ENCODE measurements at regions not wholly inside any gene's neighbourhood (a gene's known extent, or its start where the extent isn't known, plus 50 kb on each side); places are given as distances from the start of the nearest gene placed in this dataset.
A peak's percentile ranks its signal among the peaks of the same experiment; 100 is the strongest.

DNA sequence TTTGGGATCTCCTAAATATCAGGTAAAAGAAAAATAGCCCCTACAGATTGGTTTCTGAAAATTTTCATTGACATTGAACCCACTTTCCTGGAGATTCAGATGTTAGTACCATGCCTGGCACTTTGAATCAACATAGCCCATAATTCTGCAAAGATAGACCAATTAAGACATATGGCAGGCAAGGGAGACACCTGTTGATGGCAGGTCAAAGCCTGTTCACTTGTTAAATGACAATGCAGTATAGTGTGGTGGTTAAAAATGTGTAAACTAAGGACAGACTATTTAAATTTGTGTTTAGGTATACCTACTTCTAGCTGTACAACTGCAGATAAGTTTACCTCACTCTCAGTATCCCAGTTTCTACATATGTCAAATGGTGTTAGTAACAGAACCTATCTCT lies 178.1 kb upstream of the MMADHC start:
- POLR2A ChIA-PET (ENCODE audit: unreplicated experiment): no interaction called here
- no peaks in the 10 kb centered on the region for H3F3A ChIP-seq (ENCODE audit: insufficient read depth, low read depth)
- no peaks in the 10 kb centered on the region for H3K9me3 ChIP-seq (ENCODE audit: insufficient read depth, low read depth)
- H2AFZ ChIP-seq: no peak overlapping the region
- no peaks in the 10 kb centered on the region for H3K79me2 ChIP-seq (ENCODE audit: low read depth)
- no peak overlapping the region for H3K4me2 ChIP-seq
- no peaks in the 10 kb centered on the region for H3K9me2 ChIP-seq (ENCODE audit: insufficient read depth)
- no peaks in the 10 kb centered on the region for H4K20me1 ChIP-seq (ENCODE audit: insufficient read depth)
- TF ChIP-seq, protein P1, sequence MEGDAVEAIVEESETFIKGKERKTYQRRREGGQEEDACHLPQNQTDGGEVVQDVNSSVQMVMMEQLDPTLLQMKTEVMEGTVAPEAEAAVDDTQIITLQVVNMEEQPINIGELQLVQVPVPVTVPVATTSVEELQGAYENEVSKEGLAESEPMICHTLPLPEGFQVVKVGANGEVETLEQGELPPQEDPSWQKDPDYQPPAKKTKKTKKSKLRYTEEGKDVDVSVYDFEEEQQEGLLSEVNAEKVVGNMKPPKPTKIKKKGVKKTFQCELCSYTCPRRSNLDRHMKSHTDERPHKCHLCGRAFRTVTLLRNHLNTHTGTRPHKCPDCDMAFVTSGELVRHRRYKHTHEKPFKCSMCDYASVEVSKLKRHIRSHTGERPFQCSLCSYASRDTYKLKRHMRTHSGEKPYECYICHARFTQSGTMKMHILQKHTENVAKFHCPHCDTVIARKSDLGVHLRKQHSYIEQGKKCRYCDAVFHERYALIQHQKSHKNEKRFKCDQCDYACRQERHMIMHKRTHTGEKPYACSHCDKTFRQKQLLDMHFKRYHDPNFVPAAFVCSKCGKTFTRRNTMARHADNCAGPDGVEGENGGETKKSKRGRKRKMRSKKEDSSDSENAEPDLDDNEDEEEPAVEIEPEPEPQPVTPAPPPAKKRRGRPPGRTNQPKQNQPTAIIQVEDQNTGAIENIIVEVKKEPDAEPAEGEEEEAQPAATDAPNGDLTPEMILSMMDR (conservative IDR thresholded peaks at IDR 0.05): no peak
- TF ChIP-seq EZH2 (IDR thresholded peaks at IDR 0.05; ENCODE audit: low read depth): no peak
- H3K27me3 ChIP-seq (ENCODE audit: insufficient read depth, low read depth): no peaks in the 10 kb centered on the region
- CTCF ChIA-PET: no interaction called here
- no peak overlapping the region for H3K4me3 ChIP-seq
- intact Hi-C loops (cut with micrococcal nuclease; ENCODE audit: unreplicated experiment): no loop called here
- no peak overlapping the region for H3K27ac ChIP-seq
- BruUV-seq (replicated peaks): no TSS peak
- H3K36me3 ChIP-seq (ENCODE audit: low read depth): no peaks in the 10 kb centered on the region
- DNase-seq: no peak
- H3K4me1 ChIP-seq (replicated peaks; ENCODE audit: insufficient read depth): peaks cover 15% of the 10 kb centered on the region; the same call in 1 of the 2 replicates

DNA sequence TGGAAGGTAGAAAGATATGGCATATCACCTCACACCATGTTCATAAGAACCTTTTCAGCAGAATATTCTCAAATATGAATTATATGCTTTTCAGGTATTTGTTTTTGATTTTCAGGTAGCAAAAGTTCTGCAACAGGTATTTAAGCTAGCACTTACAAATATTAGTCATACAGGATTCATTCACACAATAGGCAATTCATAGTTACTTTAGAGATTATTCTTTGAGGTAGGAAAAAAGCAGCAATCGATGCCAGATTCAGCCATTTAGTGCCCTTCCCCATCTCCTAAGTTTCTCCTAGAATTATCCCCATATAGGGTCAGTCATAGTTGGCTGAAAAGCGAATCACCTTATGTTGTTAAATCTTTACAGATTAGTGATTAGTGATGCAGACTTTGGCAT lies 177.4 kb upstream of the MMADHC start:
- peak in 1 of 2 experiments; percentile 36 for DNase-seq
- H3K9me3 ChIP-seq (ENCODE audit: insufficient read depth, low read depth): no peaks in the 10 kb centered on the region
- BruUV-seq (replicated peaks): no TSS peak
- CTCF ChIA-PET: no interaction called here
- H3K4me1 ChIP-seq (replicated peaks; ENCODE audit: insufficient read depth): peaks cover 15% of the 10 kb centered on the region; the same call in 1 of the 2 replicates
- no peaks in the 10 kb centered on the region for H4K20me1 ChIP-seq (ENCODE audit: insufficient read depth)
- H2AFZ ChIP-seq: no peak overlapping the region
- no peak overlapping the region for H3K27ac ChIP-seq
- no peaks in the 10 kb centered on the region for H3K9me2 ChIP-seq (ENCODE audit: insufficient read depth)
- no peak overlapping the region for H3K4me2 ChIP-seq
- intact Hi-C loops (cut with micrococcal nuclease; ENCODE audit: unreplicated experiment): no loop called here
- H3K4me3 ChIP-seq: no peak overlapping the region
- H3K36me3 ChIP-seq (ENCODE audit: low read depth): no peaks in the 10 kb centered on the region
- no peaks in the 10 kb centered on the region for H3F3A ChIP-seq (ENCODE audit: insufficient read depth, low read depth)
- no peaks in the 10 kb centered on the region for H3K27me3 ChIP-seq (ENCODE audit: insufficient read depth, low read depth)
- POLR2A ChIA-PET (ENCODE audit: unreplicated experiment): interaction anchor here (0.6 kb wide), 1 partner anchor 224 kb away, joined by 5 read pairs; no protein-coding TSS in a partner anchor
- TF ChIP-seq, protein P1 (conservative IDR thresholded peaks at IDR 0.05): no peak
- TF ChIP-seq EZH2 (IDR thresholded peaks at IDR 0.05; ENCODE audit: low read depth): no peak
- no peaks in the 10 kb centered on the region for H3K79me2 ChIP-seq (ENCODE audit: low read depth)

DNA sequence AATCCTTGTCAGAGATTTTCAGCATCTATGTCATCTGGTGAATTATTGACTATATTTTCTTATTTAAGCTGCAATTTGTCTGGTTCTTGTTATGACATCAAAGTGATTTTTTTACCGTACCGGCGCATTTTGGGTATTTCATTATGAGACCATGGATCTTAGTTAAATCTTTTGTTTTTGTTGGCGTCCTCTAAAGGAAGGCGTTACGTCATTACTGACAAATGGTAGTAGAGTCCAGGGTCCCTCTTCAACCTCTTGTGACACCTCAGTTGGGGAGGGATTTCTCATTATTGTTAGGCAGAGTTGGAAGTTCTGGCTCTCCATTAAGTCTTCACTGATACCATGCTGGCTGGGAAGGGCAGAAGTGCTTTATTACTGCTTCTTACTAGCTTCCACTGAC lies 175.8 kb upstream of the MMADHC start:
- DNase-seq: no peak
- no TSS peak for BruUV-seq (replicated peaks)
- CTCF ChIA-PET: no interaction called here
- POLR2A ChIA-PET (ENCODE audit: unreplicated experiment): no interaction called here
- no peaks in the 10 kb centered on the region for H3K36me3 ChIP-seq (ENCODE audit: low read depth)
- no peak overlapping the region for H3K4me2 ChIP-seq
- H3F3A ChIP-seq (ENCODE audit: insufficient read depth, low read depth): no peaks in the 10 kb centered on the region
- H3K4me1 ChIP-seq (replicated peaks; ENCODE audit: insufficient read depth): peaks cover 8% of the 10 kb centered on the region; the same call in 1 of the 2 replicates
- TF ChIP-seq EZH2 (IDR thresholded peaks at IDR 0.05; ENCODE audit: low read depth): no peak
- TF ChIP-seq, protein P1 (conservative IDR thresholded peaks at IDR 0.05): no peak
- intact Hi-C loops (cut with micrococcal nuclease; ENCODE audit: unreplicated experiment): no loop called here
- H2AFZ ChIP-seq: no peak overlapping the region
- no peaks in the 10 kb centered on the region for H4K20me1 ChIP-seq (ENCODE audit: insufficient read depth)
- no peaks in the 10 kb centered on the region for H3K9me3 ChIP-seq (ENCODE audit: insufficient read depth, low read depth)
- no peaks in the 10 kb centered on the region for H3K79me2 ChIP-seq (ENCODE audit: low read depth)
- no peaks in the 10 kb centered on the region for H3K9me2 ChIP-seq (ENCODE audit: insufficient read depth)
- H3K4me3 ChIP-seq: no peak overlapping the region
- H3K27ac ChIP-seq: no peak overlapping the region
- no peaks in the 10 kb centered on the region for H3K27me3 ChIP-seq (ENCODE audit: insufficient read depth, low read depth)

Measured in PC-9 (cell line).